Adrenal gland (tissue), 5 donors: ENCODE measurements at regions not wholly inside any gene's neighbourhood (a gene's known extent, or its start where the extent isn't known, plus 50 kb on each side); places are given as distances from the start of the nearest gene placed in this dataset.

Experiments used
- POLR2A ChIP-seq, 2 donors: fragments of 450-650 bp; IDR thresholded peaks; one replicate each; pipeline ENCODE4 v1.6.1; 2017; ENCODE audit warnings: antibody characterized with exemption in 2 of 2, mild to moderate bottlenecking in 2 of 2, moderate library complexity in 1 of 2
- TF ChIP-seq, protein P1 (sequence below), 6 experiments: fragments of 450-650 bp in 4 of 6; fragments of 200-600 bp in 2 of 6; sonication (generic) in 1 of 6; IDR thresholded peaks; 1 replicate in 5 of 6; 2 replicates in 1 of 6; pipeline versions ENCODE4 v1.5.1 to v1.8.0; 2016 to 2021; ENCODE audit warnings: antibody characterized with exemption in 6 of 6, mild to moderate bottlenecking in 2 of 6, moderate library complexity in 1 of 6
- donor health status: DM: no; HTN: no; CAD: no.

DNA sequence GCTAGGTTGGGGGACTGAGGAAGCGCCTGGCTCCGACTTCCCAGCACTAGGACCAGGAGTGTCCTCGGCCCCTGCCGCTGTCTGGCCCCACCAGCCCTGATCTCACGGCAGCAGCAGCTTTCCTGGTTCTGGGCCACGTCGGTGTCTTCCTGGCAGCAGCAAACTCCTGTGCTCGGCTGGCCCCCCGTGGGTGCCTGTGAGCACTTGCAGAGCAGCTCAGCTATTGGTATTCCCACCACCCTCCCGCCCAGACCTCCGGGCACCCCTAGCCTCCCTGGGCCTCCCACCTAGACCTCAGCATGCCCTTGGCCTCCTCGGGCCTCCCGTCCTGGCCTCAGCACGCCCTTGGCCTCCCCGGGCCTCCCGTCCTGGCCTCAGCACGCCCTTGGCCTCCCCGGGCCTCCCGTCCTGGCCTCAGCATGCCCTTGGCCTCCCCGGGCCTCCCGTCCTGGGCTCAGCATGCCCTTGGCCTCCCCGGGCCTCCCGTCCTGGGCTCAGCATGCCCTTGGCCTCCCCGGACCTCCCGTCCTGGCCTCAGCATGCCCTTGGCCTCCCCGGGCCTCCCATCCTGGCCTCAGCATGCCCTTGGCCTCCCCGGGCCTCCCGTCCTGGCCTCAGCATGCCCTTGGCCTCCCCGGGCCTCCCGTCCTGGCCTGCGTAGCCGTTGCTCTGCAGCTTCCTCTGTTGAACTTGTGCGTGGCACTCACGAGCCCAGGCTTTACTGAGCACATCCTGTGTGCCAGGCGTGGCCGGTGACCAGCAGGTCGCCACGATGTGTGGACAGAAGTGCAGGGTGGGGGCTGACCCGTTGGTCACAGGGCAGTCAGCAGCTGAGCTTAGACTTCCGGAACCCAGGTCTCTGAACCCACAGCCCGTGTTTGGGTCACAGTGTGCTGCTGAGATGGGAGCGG, 51.8 kb upstream of the ACSF3 start:
- TF ChIP-seq, protein P1, sequence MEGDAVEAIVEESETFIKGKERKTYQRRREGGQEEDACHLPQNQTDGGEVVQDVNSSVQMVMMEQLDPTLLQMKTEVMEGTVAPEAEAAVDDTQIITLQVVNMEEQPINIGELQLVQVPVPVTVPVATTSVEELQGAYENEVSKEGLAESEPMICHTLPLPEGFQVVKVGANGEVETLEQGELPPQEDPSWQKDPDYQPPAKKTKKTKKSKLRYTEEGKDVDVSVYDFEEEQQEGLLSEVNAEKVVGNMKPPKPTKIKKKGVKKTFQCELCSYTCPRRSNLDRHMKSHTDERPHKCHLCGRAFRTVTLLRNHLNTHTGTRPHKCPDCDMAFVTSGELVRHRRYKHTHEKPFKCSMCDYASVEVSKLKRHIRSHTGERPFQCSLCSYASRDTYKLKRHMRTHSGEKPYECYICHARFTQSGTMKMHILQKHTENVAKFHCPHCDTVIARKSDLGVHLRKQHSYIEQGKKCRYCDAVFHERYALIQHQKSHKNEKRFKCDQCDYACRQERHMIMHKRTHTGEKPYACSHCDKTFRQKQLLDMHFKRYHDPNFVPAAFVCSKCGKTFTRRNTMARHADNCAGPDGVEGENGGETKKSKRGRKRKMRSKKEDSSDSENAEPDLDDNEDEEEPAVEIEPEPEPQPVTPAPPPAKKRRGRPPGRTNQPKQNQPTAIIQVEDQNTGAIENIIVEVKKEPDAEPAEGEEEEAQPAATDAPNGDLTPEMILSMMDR (IDR thresholded peaks at IDR 0.05) = no peak
- no peak for TF ChIP-seq POLR2A (IDR thresholded peaks at IDR 0.05)
